ENCODE measurements at regions not wholly inside any gene's neighbourhood (a gene's known extent, or its start where the extent isn't known, plus 50 kb on each side); places are given as distances from the start of the nearest gene placed in this dataset.

DNA sequence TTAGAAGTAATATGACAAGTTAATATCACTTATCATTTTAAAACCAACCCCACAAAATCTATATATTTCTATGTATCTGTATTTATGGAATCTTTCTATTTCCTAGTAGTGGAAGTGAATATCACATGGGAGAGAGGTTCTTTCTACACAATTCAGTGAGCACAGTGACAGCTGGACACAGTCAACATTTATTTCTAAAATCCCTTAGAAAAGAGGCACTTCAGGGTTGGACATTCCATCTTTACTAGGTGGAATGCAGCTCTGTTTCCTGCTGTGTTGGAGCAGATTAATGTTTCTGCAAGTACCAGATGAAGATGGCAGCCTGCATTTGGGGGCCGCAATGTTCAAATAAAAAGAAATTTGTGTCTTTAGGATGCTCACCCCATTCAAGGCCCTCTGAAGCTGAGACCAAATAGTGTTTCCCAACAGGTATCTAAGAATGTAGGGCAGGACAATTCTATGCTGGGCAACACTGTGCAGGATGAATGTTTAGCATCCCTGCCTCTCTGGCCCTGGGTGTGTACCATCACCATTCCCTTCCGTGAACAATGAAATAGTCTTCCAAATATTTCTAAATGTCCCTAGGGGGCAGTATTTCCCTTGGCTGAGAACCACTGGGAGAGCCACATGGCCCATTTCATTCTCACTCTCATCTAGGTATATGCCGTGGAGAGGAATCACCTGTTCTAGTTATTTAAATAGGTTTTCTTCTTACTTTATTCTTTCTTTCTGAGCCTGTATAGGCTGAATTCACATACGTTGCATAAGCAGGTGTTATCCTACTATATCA lies 394.8 kb downstream of the PRDM2 start:
- H3K27me3 ChIP-seq (ENCODE audit: insufficient read depth, poor library complexity, severe bottlenecking) = no peaks in the 10 kb centered on the region
- DNase-seq (ENCODE audit: low read depth in 1 of 2, low spot score in 1 of 2) = peak in 1 of 2 experiments; percentile 1
- no peak overlapping the region for H3K4me3 ChIP-seq (replicated peaks; ENCODE audit: insufficient read depth, low read length)
- TF ChIP-seq, protein P1, sequence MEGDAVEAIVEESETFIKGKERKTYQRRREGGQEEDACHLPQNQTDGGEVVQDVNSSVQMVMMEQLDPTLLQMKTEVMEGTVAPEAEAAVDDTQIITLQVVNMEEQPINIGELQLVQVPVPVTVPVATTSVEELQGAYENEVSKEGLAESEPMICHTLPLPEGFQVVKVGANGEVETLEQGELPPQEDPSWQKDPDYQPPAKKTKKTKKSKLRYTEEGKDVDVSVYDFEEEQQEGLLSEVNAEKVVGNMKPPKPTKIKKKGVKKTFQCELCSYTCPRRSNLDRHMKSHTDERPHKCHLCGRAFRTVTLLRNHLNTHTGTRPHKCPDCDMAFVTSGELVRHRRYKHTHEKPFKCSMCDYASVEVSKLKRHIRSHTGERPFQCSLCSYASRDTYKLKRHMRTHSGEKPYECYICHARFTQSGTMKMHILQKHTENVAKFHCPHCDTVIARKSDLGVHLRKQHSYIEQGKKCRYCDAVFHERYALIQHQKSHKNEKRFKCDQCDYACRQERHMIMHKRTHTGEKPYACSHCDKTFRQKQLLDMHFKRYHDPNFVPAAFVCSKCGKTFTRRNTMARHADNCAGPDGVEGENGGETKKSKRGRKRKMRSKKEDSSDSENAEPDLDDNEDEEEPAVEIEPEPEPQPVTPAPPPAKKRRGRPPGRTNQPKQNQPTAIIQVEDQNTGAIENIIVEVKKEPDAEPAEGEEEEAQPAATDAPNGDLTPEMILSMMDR (IDR thresholded peaks at IDR 0.05; ENCODE audit: insufficient read depth, low read length) = peak; percentile 18
- TF ChIP-seq POLR2AphosphoS5 (IDR thresholded peaks at IDR 0.05; ENCODE audit: low read depth) = no peak
- no peak overlapping the region for H3K27ac ChIP-seq (replicated peaks)

DNA sequence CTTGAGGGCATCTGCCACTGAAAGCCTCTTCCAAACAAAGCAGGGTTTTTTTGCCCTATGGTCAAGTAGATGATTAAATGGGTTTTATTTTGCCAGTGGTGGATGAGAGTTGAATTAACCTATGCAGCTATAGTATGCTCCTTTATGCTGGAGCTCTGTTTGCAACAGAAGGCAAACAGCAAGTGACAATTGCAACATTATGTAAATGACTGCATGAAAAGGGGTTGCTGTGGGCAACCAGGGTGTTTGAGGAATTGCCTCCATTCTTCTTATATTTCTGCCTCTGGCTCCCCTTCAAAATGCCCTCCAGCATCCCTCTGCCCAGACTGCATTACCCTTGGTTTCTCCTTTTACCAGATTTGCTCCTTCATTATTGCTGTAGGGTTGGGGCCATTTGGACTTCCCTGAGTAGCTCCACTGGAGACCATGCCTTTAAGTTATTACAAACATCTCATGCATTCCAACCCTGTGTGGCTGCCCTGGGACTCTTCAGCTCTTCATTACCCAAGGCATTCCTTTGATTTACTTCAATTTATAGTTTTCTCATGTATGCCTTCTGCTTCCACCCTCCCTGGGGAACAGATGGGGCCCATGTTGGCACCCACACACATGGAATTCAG lies 398.4 kb downstream of the PRDM2 start:
- no peak for DNase-seq (ENCODE audit: low read depth in 1 of 2, low spot score in 1 of 2)
- H3K27me3 ChIP-seq (ENCODE audit: insufficient read depth, poor library complexity, severe bottlenecking) = no peaks in the 10 kb centered on the region
- H3K4me3 ChIP-seq (replicated peaks; ENCODE audit: insufficient read depth, low read length) = no peak overlapping the region
- H3K27ac ChIP-seq (replicated peaks) = no peak overlapping the region
- TF ChIP-seq GABPA (IDR thresholded peaks at IDR 0.05; ENCODE audit: low read depth) (no peak), SPI1 (IDR thresholded peaks at IDR 0.05; ENCODE audit: borderline replicate concordance, low read depth) (no peak), POLR2AphosphoS5 (IDR thresholded peaks at IDR 0.05; ENCODE audit: low read depth) (no peak)

DNA sequence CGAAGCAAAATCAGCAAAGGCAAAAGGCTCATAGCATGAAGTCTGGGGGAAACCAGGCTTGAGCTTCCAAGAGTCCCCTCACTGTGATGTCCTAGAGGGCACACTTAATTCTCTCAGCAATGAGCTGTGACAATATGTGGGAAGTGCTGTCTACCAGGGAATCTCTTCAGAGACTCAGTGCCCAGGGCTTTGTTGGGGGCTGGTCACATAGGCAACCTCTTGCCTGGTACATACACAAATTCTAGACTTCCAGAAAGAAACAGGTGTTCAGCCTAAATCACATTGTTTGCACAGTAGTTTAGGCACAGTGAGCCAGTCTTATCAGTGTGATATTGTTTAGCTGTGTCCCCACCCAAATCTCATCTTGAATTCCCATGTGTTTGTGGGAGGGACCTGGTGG lies 400.5 kb downstream of the PRDM2 start:
- no peaks in the 10 kb centered on the region for H3K27me3 ChIP-seq (ENCODE audit: insufficient read depth, poor library complexity, severe bottlenecking)
- DNase-seq (ENCODE audit: low read depth in 1 of 2, low spot score in 1 of 2) = no peak
- no peak overlapping the region for H3K4me3 ChIP-seq (replicated peaks; ENCODE audit: insufficient read depth, low read length)
- H3K27ac ChIP-seq (replicated peaks) = no peak overlapping the region
- TF ChIP-seq GABPA (IDR thresholded peaks at IDR 0.05; ENCODE audit: low read depth) = no peak
- no peak for TF ChIP-seq SPI1 (IDR thresholded peaks at IDR 0.05; ENCODE audit: borderline replicate concordance, low read depth)
- TF ChIP-seq, protein P2, sequence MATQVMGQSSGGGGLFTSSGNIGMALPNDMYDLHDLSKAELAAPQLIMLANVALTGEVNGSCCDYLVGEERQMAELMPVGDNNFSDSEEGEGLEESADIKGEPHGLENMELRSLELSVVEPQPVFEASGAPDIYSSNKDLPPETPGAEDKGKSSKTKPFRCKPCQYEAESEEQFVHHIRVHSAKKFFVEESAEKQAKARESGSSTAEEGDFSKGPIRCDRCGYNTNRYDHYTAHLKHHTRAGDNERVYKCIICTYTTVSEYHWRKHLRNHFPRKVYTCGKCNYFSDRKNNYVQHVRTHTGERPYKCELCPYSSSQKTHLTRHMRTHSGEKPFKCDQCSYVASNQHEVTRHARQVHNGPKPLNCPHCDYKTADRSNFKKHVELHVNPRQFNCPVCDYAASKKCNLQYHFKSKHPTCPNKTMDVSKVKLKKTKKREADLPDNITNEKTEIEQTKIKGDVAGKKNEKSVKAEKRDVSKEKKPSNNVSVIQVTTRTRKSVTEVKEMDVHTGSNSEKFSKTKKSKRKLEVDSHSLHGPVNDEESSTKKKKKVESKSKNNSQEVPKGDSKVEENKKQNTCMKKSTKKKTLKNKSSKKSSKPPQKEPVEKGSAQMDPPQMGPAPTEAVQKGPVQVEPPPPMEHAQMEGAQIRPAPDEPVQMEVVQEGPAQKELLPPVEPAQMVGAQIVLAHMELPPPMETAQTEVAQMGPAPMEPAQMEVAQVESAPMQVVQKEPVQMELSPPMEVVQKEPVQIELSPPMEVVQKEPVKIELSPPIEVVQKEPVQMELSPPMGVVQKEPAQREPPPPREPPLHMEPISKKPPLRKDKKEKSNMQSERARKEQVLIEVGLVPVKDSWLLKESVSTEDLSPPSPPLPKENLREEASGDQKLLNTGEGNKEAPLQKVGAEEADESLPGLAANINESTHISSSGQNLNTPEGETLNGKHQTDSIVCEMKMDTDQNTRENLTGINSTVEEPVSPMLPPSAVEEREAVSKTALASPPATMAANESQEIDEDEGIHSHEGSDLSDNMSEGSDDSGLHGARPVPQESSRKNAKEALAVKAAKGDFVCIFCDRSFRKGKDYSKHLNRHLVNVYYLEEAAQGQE (IDR thresholded peaks at IDR 0.05; ENCODE audit: insufficient replicate concordance, low read depth) = no peak
- TF ChIP-seq, protein P1 (IDR thresholded peaks at IDR 0.05; ENCODE audit: insufficient read depth, low read length) = no peak
- no peak for TF ChIP-seq POLR2AphosphoS5 (IDR thresholded peaks at IDR 0.05; ENCODE audit: low read depth)

DNA sequence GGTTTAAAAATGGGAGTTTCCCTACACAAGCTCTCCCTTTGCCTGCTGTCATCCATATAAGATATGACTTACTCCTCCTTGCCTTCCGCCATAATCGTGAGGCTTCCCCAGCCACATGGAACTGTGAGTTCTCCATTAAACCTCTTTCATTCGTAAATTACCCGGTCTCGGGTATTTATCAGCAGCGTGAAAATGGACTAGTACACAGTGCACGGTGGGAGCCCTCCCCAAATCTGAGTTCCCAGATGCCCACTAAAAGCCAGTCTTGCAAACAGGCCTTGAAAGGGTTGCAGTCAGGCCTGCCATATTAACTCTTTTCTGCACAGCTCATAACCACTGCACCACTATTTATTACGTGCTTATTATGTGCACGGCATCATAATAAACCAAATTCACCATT lies 400.9 kb downstream of the PRDM2 start:
- no peak overlapping the region for H3K27ac ChIP-seq (replicated peaks)
- H3K4me3 ChIP-seq (replicated peaks; ENCODE audit: insufficient read depth, low read length) = no peak overlapping the region
- TF ChIP-seq, protein P1 (IDR thresholded peaks at IDR 0.05; ENCODE audit: insufficient read depth, low read length) = no peak
- TF ChIP-seq POLR2AphosphoS5 (IDR thresholded peaks at IDR 0.05; ENCODE audit: low read depth) (no peak), GABPA (IDR thresholded peaks at IDR 0.05; ENCODE audit: low read depth) (no peak), SPI1 (IDR thresholded peaks at IDR 0.05; ENCODE audit: borderline replicate concordance, low read depth) (no peak)
- TF ChIP-seq, protein P2 (IDR thresholded peaks at IDR 0.05; ENCODE audit: insufficient replicate concordance, low read depth) = no peak
- no peaks in the 10 kb centered on the region for H3K27me3 ChIP-seq (ENCODE audit: insufficient read depth, poor library complexity, severe bottlenecking)
- DNase-seq (ENCODE audit: low read depth in 1 of 2, low spot score in 1 of 2) = no peak
